DMS 273 (cell line): ENCODE measurements at regions not wholly inside any gene's neighbourhood (a gene's known extent, or its start where the extent isn't known, plus 50 kb on each side); places are given as distances from the start of the nearest gene placed in this dataset.
"Not testable (repeated sequence)": the region's sequence is repeated elsewhere in the genome, so short reads cannot be mapped to it uniquely, and the experiment has no call there.

ENCODE experiments used
- DNase-seq: peaks from one replicate; lab custom pipeline; 2025; ENCODE audit not compliant: unreplicated experiment; lab: John Stamatoyannopoulos, UW

- DNase-seq: no peak
These were observed 165.9 kb downstream of the NRN1 start for GRCh38 chr6:5840734-5841390.

- no peak for DNase-seq
These were observed 167.9 kb downstream of the NRN1 start for GRCh38 chr6:5838656-5839396.

- no peak for DNase-seq
These were observed 169.4 kb downstream of the NRN1 start for GRCh38 chr6:5837323-5837722.

GRCh38 chr6:5836597-5836996 lies 170.1 kb downstream of the NRN1 start:
- DNase-seq: not testable (repeated sequence)

GRCh38 chr6:5833120-5833519 lies 173.6 kb downstream of the NRN1 start:
- no peak for DNase-seq

- no peak for DNase-seq
These were observed 174.1 kb downstream of the NRN1 start for GRCh38 chr6:5832668-5833067.

- not testable (repeated sequence) for DNase-seq
These were observed 175.4 kb downstream of the NRN1 start for GRCh38 chr6:5831219-5831862.

- DNase-seq: no peak
These were observed 178.4 kb downstream of the NRN1 start for GRCh38 chr6:5828296-5828695.

- peak; percentile 66 for DNase-seq
These were observed 179.4 kb downstream of the NRN1 start for GRCh38 chr6:5827056-5827904.

- DNase-seq: not testable (repeated sequence)
These were observed 182.2 kb downstream of the NRN1 start for GRCh38 chr6:5824382-5824983.
